ENCODE measurements at regions not wholly inside any gene's neighbourhood (a gene's known extent, or its start where the extent isn't known, plus 50 kb on each side); places are given as distances from the start of the nearest gene placed in this dataset.
"Not testable (repeated sequence)": the region's sequence is repeated elsewhere in the genome, so short reads cannot be mapped to it uniquely, and the experiment has no call there.

DNA sequence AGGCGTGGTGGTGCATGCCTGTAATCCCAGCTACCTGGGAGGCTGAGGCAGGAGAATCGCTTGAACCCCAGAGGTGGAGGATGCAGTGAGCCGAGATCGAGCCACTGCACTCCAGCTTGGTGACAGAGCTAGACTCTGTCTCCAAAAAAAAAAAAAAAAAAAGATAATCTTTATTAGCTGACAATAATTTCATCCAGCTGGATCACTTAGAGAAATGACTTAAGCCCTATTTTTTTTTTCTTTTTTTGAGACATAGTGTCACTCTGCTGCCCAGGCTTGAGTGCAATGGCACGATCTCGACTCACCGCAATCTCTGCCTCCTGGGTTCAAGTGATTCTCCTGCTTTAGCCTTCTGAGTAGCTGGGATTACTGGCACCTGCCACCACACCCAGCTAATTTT lies 51.6 kb upstream of the MAP4K4 start:
- H3K27me3 ChIP-seq; H3K27ac ChIP-seq (replicated peaks in 1 of 4); H3K4me3 ChIP-seq; H3K36me3 ChIP-seq; H3K9me3 ChIP-seq; intact Hi-C loops (cut with DNase I); H3K4me1 ChIP-seq; DNase-seq (ENCODE audit: extremely low spot score): not testable (repeated sequence)
- WGBS = 99% methylated on average over 7 of the region's 7 CpGs

DNA sequence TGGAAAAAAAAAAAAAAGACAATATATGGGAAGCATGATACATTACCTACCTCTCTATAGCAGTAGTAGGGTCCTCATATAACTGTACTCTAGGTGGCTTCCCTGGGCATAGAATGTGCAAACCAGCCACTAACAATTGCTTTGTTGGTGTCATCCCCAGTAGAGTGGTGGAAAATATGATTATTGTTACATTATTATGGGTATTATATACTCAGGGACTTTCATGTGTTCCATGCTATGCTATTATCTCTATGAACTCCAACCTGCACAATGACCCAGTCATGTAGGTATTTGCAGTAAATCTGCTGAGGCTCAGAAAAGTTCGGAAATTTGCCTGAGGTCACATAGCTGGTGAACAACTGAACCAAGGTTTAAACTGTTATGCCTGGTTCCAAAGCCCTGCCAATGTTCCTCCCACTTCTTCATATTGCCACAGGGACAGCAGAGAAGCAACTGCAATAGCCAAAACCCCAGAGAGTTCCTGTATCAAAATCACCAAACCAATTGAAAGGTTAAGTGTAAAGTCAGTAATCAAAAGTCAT lies 52.6 kb upstream of the MAP4K4 start:
- H3K27me3 ChIP-seq = no peaks in the 10 kb centered on the region
- intact Hi-C loops (cut with DNase I) = no loop called here
- WGBS = 100% methylated on average over 1 of the region's 1 CpG

DNA sequence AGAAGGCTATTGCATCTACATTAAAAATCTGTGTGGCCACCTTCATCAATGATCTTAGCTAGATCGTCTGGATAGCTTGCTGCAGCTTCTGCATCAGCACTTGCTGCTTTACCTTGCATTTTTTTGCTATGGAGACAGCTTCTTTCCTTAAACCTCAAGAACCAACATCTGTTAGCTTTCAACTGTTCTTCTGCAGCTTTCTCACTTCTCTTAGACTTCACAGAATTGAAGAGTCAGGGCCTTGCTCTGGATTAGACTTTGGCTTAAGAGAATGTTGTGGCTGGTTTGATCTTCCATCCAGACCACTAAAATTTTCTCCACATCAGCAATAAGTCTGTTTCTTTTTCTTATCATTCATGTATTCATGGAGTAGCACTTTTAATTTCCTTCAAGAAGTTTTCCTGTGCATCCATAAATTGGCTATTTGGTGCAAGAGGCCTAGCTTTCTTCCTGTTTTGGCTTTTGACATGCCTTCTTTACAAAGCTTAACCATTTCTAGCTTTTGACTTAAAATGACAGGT lies 54.4 kb upstream of the MAP4K4 start:
- Histone ChIP-seq H3K27me3 (no peaks in the 10 kb centered on the region), H3K9me3 (no peaks in the 10 kb centered on the region), H3K4me1 (no peaks in the 10 kb centered on the region), H3K36me3 (no peaks in the 10 kb centered on the region), H3K4me3 (no peak overlapping the region), H3K27ac (replicated peaks in 1 of 4) (no peak overlapping the region)
- DNase-seq (ENCODE audit: extremely low spot score) = no peak
- WGBS = 65% methylated on average over 1 of the region's 1 CpG
- TF ChIP-seq, protein P1, sequence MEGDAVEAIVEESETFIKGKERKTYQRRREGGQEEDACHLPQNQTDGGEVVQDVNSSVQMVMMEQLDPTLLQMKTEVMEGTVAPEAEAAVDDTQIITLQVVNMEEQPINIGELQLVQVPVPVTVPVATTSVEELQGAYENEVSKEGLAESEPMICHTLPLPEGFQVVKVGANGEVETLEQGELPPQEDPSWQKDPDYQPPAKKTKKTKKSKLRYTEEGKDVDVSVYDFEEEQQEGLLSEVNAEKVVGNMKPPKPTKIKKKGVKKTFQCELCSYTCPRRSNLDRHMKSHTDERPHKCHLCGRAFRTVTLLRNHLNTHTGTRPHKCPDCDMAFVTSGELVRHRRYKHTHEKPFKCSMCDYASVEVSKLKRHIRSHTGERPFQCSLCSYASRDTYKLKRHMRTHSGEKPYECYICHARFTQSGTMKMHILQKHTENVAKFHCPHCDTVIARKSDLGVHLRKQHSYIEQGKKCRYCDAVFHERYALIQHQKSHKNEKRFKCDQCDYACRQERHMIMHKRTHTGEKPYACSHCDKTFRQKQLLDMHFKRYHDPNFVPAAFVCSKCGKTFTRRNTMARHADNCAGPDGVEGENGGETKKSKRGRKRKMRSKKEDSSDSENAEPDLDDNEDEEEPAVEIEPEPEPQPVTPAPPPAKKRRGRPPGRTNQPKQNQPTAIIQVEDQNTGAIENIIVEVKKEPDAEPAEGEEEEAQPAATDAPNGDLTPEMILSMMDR (IDR thresholded peaks at IDR 0.05) = no peak
- TF ChIP-seq POLR2AphosphoS5 (IDR thresholded peaks at IDR 0.05) (no peak), POLR2A (IDR thresholded peaks at IDR 0.05; ENCODE audit: low read depth) (no peak), EP300 (IDR thresholded peaks at IDR 0.05) (no peak)
- intact Hi-C loops (cut with DNase I) = no loop called here

More for the DNA sequence above, 52.6 kb upstream of the MAP4K4 start:
- Histone ChIP-seq H3K4me3 (no peak overlapping the region), H3K27ac (replicated peaks in 1 of 4) (no peak overlapping the region), H3K9me3 (no peaks in the 10 kb centered on the region), H3K36me3 (no peaks in the 10 kb centered on the region), H3K4me1 (no peaks in the 10 kb centered on the region)
- DNase-seq (ENCODE audit: extremely low spot score) = no peak
- TF ChIP-seq POLR2A (IDR thresholded peaks at IDR 0.05; ENCODE audit: low read depth) (no peak), EP300 (IDR thresholded peaks at IDR 0.05) (no peak), POLR2AphosphoS5 (IDR thresholded peaks at IDR 0.05) (no peak)
- TF ChIP-seq, protein P1 (IDR thresholded peaks at IDR 0.05) = no peak

DNA sequence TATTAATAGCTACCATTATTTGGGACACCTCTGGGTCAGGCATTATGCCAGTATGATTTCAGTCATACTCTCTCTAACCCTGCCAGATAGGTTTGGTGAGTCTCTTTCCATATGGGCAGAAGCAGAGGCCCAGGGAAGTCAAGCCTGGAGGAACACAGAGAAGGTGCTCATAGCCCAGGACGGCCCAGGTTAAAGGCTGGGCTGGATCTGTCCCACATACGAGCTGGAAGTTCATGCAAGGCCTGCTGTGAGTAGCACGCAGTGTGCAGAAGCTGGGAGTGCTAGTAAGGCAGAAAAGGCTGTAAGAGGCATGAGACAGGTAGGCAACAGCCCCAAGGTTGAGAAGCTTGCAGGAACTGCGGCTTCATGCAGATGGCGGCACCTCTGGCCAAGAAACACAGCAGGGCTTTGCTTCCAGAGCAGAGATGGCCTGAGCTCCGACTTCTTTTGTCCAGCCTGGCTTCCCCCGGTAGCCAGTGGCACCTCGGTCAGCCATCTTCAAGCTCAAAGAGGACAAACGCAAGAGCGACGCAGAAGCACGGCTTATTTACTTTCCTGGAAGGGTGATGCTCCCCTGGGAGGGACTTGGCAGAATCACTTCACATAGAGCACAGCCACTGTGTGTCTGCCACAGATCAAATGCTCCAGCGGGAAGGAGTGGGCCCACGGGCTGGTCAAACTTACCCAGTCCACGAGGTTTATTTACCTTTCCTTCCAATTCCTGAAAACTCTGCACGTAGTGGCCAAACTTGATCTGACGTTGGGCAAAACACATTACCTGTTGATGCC lies 58.5 kb upstream of the MAP4K4 start:
- Histone ChIP-seq H3K36me3 (no peaks in the 10 kb centered on the region), H3K9me3 (no peaks in the 10 kb centered on the region), H3K4me3 (no peak overlapping the region), H3K27ac (replicated peaks in 1 of 4) (no peak overlapping the region), H3K27me3 (no peaks in the 10 kb centered on the region), H3K4me1 (no peaks in the 10 kb centered on the region)
- WGBS = 88% methylated on average over 16 of the region's 17 CpGs
- no peak for TF ChIP-seq POLR2AphosphoS5 (IDR thresholded peaks at IDR 0.05)
- no peak for TF ChIP-seq POLR2A (IDR thresholded peaks at IDR 0.05; ENCODE audit: low read depth)
- TF ChIP-seq, protein P1 (IDR thresholded peaks at IDR 0.05) = no peak
- no peak for TF ChIP-seq EP300 (IDR thresholded peaks at IDR 0.05)
- intact Hi-C loops (cut with DNase I) = no loop called here
- no peak for DNase-seq (ENCODE audit: extremely low spot score)

DNA sequence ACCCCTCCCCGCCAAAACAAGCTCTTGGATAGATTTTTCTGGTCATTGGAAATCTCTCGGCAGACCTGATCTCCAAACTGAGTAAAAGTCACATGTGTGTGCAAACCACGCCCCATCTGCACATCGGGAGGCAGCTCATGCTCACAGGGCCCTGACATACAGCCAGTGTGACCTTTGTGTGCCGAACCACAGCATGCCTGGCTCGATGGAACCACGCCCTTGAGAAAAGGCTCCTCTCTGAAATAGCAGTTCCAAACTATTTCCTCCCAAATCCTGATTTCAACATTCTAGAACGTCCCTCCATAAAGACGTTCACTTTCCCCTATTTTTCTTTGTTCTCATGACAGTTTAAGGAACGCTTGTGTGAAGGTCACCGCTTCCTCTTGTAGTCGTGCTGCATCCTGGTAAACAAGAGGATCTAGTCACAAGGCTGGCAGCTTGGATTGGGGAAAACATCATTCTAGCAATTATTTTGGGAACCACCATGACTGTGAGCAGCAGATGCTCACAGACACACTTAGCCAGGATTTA lies 59.3 kb upstream of the MAP4K4 start:
- H3K27ac ChIP-seq (replicated peaks in 1 of 4) = no peak overlapping the region
- no peaks in the 10 kb centered on the region for H3K36me3 ChIP-seq
- TF ChIP-seq EP300 (IDR thresholded peaks at IDR 0.05) = no peak
- TF ChIP-seq, protein P1 (IDR thresholded peaks at IDR 0.05) = no peak
- no peak for TF ChIP-seq POLR2AphosphoS5 (IDR thresholded peaks at IDR 0.05)
- no peak for TF ChIP-seq POLR2A (IDR thresholded peaks at IDR 0.05; ENCODE audit: low read depth)
- intact Hi-C loops (cut with DNase I) = no loop called here
- H3K4me1 ChIP-seq = no peaks in the 10 kb centered on the region
- DNase-seq (ENCODE audit: extremely low spot score) = no peak
- H3K27me3 ChIP-seq = no peaks in the 10 kb centered on the region
- 65% methylated on average over 12 of the region's 12 CpGs for WGBS
- H3K4me3 ChIP-seq = no peak overlapping the region
- H3K9me3 ChIP-seq = no peaks in the 10 kb centered on the region
